GM18909 (cell line): ENCODE measurements at regions not wholly inside any gene's neighbourhood (a gene's known extent, or its start where the extent isn't known, plus 50 kb on each side); places are given as distances from the start of the nearest gene placed in this dataset.

Experiments used
- ATAC-seq: cut with Tn5 transposase; IDR thresholded peaks from one replicate; pipeline ENCODE4 v1.9.1; 2021; ENCODE audit warnings: mild to moderate bottlenecking; ENCODE audit not compliant: unreplicated experiment, poor library complexity

DNA sequence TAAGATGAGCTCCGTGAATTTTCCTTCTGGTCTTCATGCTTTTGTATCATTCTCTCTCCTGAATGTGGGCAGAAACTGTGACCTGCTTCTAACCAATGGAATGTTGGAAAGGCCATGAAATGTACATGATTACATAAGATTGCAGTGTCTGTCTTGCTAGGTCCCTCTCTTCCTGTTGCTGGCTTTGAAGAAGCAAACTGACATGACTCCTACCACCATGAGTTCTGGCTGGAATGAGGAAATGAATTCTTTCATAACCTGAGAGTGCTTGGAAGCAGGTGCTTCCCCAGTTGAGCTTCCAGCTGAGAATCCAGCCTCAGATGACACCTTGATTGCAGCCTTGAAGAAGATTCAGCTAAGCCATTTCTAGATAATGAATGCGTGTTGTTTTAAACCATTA lies 275.0 kb upstream of the MIR17HG start:
- ATAC-seq, result no peak

DNA sequence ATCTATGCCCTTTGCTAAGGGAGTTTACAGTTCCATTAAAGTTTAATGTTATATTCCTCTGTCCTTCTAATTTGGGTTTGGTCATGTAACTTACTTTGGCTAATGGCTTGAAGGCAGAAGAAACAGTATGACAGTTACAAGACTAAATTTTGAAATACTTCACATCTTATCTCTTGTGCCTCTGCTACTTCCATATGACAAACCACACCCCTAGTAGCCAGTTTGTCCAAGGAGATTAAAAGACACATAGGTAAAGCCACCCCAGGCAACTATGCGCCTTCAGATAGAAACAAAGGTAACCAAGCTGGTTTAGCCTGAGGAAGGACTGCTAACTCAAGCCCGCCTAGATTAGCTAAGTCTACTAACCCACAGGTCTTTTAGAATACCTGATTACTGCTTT lies 273.4 kb upstream of the MIR17HG start:
- no peak for ATAC-seq

DNA sequence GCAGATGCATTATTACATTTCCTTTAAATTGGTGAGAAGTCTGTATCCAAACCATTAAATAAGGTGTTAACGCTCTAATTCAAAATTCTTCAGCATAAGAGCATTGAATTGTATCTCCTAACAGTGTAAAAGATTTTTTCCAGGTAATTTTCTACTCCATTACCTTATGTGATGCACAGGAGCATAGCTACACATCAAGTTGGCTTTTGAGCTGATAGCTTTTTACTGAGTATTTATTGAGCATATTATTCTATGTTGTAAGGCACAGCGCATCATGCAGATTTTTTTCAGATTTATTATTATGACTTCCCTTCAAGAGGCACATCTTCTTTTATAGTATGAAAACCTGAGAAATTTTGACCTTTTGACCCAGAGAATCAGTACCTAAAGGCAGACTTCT lies 270.7 kb upstream of the MIR17HG start:
- ATAC-seq, result no peak

DNA sequence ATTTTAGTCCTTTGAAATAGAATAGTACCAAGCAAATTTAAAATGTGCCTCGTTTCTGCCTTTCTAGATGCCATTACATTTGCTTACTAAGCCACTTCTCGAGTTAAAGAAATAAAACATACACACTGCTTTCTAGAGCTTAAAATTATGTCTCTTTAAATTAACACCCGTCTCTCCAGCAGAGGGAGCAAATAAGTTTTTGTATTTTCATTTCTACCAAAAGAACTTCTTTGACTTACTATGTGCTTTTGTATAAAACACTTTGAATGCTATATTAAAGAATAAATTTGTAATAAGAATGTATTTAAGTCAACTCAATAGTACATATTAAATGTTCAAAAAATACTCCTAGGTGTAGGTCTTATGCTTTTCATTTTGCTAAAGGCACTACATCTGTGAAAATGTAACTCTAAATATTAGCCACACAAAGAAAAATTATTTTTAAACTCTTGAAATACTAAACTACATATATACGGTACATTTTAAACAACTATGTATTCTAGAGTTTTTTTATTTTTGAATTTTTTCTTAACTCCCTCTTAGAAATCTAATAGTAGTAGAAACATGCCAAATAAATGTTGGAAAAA lies 269.3 kb upstream of the MIR17HG start:
- no peak for ATAC-seq

DNA sequence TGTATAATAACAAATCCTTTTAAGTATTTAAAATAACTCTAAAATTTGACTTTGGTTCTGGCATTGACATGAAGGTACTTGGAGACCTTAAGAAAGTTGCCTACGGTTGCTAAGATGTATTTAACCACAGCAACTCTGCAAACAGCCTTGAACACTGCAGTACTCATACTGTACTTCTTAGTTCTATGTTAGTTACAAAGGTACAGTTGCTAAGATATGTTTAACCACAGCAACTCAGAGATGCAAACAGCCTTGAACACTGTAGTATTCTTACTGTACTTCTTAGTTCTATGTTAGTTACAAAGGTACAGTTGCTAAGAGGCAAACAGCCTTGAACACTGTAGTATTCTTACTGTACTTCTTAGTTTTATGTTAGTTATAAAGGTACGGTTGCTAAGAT lies 268.3 kb upstream of the MIR17HG start:
- no peak for ATAC-seq

DNA sequence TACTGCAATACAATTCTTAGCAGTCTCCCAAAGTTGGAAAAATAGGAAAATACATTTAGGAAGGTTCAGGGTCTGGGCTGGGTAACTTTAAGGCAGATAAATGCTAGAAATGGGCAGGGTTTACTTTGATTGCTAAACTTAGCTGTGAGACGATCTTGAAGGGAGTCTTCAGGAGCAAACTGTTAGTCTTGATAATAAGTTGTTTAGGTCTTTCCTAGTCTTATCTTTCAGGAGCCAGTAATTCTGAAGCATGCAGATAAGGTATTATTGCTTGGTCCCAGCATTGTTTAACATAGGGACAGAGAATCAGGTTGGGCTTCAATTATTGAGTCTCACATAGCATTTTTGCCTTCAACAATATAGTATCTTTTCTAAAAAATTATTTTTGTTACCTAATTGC lies 262.4 kb upstream of the MIR17HG start:
- no peak for ATAC-seq

- ATAC-seq, result no peak
Observed at GRCh38 chr13:91086936-91087716, 260.4 kb upstream of the MIR17HG start.

GRCh38 chr13:91097269-91097668 lies 250.2 kb upstream of the MIR17HG start:
- no peak for ATAC-seq

DNA sequence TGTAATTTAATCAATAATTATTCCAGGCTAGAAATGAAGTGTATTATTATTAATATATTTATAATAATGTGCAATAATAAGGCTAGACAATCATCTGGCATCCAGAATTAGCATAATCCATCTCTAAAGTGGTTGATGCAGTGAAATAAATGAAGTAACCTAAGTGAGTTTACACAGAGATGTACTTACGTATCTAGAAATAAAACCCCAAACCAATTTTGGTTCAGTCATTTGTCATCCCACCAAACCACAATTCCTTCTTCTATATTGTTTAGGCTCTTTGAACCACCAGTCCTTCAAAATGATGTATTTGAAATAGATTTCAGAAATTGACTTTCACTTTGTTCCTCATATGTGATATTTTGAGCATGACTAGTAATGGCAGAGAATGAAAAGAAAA lies 247.6 kb upstream of the MIR17HG start:
- ATAC-seq, result no peak

GRCh38 chr13:91100944-91101343 lies 246.5 kb upstream of the MIR17HG start:
- ATAC-seq, result no peak

- ATAC-seq, result no peak
Observed at GRCh38 chr13:91101381-91101780, 246.1 kb upstream of the MIR17HG start.

GRCh38 chr13:91105270-91105669 lies 242.2 kb upstream of the MIR17HG start:
- ATAC-seq, result no peak

- ATAC-seq, result no peak
Observed at GRCh38 chr13:91106565-91106964, 240.9 kb upstream of the MIR17HG start.

- ATAC-seq, result no peak
Observed at GRCh38 chr13:91108315-91108714, 239.2 kb upstream of the MIR17HG start.

DNA sequence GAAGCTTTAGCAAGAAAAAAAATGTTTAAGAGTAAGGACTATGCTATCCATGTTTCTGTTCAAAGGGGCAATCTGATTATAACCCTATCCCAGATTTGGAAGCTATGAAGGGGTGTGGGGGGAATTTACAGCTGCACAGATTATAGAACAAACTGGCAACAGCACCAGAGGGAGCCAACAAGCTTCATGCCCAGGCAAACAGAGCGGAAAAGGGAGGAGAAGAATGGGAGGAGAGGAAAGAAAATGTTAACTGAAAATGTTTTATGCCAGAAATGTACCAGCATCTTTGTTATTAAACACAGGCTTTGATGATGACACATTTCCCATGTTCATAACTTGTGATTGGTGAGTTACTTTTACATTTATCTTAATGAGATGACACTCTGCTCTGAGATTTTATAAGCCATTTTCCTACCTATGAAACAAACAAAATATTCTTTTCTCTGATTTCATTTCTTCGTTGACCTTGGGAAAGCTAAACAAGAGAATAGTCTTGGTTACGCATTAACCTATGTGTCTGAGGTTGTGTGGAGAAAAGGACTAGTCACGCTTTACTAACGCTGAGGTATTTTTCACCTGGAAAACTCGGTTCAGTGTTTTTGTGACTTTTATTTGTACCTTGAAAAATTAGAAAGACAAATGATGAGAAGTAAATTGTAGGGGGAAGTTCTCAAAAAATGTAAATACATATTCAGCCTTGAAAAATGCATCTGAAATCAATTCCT lies 235.8 kb upstream of the MIR17HG start:
- no peak for ATAC-seq

DNA sequence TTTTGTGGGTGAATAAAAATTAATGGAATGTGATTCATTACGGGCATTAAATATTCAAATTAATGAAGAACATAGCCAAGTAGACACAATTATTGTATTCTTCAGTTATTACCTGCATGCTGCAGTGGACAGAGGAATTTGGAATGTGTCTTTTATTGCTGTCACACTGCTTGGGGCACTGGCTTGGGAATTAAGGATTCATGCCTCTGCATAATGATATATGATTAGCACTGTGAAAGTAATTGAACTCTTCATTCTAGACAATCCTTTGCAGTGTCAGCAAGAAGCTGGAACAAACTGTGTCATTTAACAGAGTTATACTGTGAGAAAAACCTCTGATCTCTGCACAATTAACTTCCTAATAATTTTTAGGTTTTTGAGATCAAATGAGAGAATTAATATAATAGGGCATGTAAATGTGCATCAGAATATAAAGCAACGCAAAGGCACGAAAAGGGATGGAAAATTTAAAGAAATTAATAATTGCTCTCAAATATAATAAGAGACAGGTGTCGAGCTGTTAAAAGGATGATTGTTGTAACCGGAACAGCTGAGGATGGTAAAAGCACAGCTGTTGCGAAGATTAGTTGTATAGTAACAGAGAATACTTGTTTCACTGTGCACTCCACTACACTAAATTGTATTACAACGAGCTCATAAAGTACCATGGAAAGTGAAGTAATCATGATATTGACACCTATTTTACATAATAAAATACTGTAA lies 235.1 kb upstream of the MIR17HG start:
- no peak for ATAC-seq

- ATAC-seq, result no peak
Observed at GRCh38 chr13:91112924-91113277, 234.6 kb upstream of the MIR17HG start.

DNA sequence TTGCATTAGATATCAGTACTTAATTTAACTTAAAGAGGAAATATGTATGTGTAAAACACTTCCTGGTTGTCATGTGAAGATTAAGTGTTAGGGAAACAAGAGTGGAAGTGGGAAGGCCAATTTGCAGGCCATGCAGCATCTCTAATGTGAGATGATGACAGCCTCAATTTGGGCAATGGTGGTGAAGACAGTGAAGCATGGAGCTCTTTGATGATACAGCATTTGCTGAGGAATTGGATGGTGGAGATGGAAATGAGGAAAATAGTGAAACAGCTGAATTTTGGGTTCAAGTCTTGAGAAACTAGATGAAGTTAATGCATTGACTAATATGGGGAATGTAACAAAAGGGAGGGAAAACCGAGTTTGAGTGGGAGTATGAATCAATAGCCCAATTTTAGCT lies 231.7 kb upstream of the MIR17HG start:
- no peak for ATAC-seq

DNA sequence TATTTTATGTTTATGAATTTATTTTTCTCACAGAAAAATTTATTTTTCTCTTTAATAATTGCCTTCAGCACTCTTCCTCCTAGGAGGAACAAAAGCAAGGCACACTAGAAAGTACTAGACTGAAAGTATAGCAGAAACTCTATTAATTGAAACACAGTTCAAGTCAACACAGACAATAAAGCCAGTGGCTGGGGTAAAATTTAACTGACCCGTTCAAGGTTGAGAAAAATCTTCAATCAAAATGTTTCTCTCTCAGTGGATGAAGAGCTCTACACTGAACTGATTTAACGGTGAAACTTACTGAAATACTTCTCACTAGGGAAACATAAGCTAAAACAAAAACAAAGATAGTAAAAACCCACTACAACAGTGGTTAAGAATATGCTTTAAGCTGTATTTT lies 230.1 kb upstream of the MIR17HG start:
- no peak for ATAC-seq

- no peak for ATAC-seq
Observed at GRCh38 chr13:91119643-91120042, 227.8 kb upstream of the MIR17HG start.

DNA sequence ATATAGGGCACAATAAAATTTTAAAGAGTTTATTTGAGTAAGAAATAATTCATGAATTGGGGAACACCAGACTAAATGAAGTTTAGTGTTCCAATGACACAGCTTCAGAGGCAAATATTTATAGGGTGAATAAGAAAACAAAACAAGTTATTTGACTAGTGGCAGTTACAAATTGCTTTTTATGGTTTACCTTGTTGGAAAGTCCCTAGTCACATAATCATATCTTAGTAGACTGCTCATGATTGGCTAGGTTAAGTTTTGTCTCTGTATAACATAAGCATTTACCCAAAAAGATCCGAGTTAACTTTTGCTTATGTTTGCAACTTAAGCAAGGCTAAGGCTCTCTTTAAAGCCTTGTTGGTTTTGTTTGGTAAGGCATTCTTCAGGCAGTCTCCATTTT lies 224.7 kb upstream of the MIR17HG start:
- no peak for ATAC-seq
